ENCODE measurements at regions not wholly inside any gene's neighbourhood (a gene's known extent, or its start where the extent isn't known, plus 50 kb on each side); places are given as distances from the start of the nearest gene placed in this dataset.

GRCh38 chr11:71182791-71183677 lies 69.3 kb downstream of the SHANK2 start:
- Histone ChIP-seq H3K27me3 (ENCODE audit: control insufficient read depth in 2 of 2, insufficient read depth in 2 of 2, low read length in 2 of 2) (peaks cover 0 to 32% of the 10 kb centered on the region in 2 experiments; a peak in 2 of 5 replicates), H3K27ac (ENCODE audit: extremely low read depth, low read depth, low read length) (no peak overlapping the region), H4K20me1 (replicated peaks; ENCODE audit: control insufficient read depth, insufficient read depth, low read length) (no peaks in the 10 kb centered on the region; the same call in 1 of the 2 replicates), H3K4me1 (replicated peaks in 1 of 2; ENCODE audit: control insufficient read depth in 2 of 2, insufficient read depth in 2 of 2, low read length in 2 of 2) (no peaks in the 10 kb centered on the region), H3K4me3 (no peak overlapping the region), H3K9me1 (ENCODE audit: control insufficient read depth, insufficient read depth, low read length) (no peaks in the 10 kb centered on the region), H3K9ac (ENCODE audit: insufficient read depth in 1 of 2, low read depth in 2 of 2, low read length in 2 of 2) (no peak overlapping the region), H3K36me3 (ENCODE audit: control insufficient read depth, insufficient read depth, low read length) (no peaks in the 10 kb centered on the region), H3K4me2 (ENCODE audit: insufficient read depth, low read length) (no peak overlapping the region), H3K9me3 (replicated peaks; ENCODE audit: control insufficient read depth, insufficient read depth, low read depth, low read length) (no peaks in the 10 kb centered on the region), H3K79me2 (ENCODE audit: control insufficient read depth, insufficient read depth, low read length) (no peaks in the 10 kb centered on the region), H2AFZ (ENCODE audit: low read depth, low read length) (no peak overlapping the region)
- FAIRE-seq = no peak
- TF ChIP-seq TCF3 (CRISPR knock-in tag; IDR thresholded peaks at IDR 0.05) (no peak), PRMT5 (CRISPR knock-in tag; IDR thresholded peaks at IDR 0.05) (no peak), ZNF398 (CRISPR knock-in tag; IDR thresholded peaks at IDR 0.05) (no peak), ZFP36 (IDR thresholded peaks at IDR 0.05; ENCODE audit: low read depth, low read length, partially characterized antibody) (no peak), NCOR1 (IDR thresholded peaks at IDR 0.05) (no peak), ZNF263 (CRISPR knock-in tag; IDR thresholded peaks at IDR 0.05; ENCODE audit: borderline replicate concordance) (no peak), ZBTB8A (IDR thresholded peaks at IDR 0.05; ENCODE audit: partially characterized antibody) (no peak)
- intact Hi-C loops (cut with micrococcal nuclease) = no loop called here
- WGBS (ENCODE audit: insufficient coverage, low coverage, missing lambda C conversion rate) = 1% methylated on average over 14 of the region's 14 CpGs
- BruUV-seq (replicated peaks) = no TSS peak
- ChIA-PET POLR2A (interaction anchor here (0.6 kb wide), 1 partner anchor 551 kb away, joined by 4 read pairs; no protein-coding TSS in a partner anchor), CTCF (ENCODE audit: low intra/inter-chr PET ratio) (no interaction called here)
- no peak for DNase-seq (ENCODE audit: extremely low read depth in 1 of 4, low spot score in 3 of 4)
- no peak for ATAC-seq
- in situ Hi-C loops (cut with MboI) = no loop called here
